ENCODE measurements at regions not wholly inside any gene's neighbourhood (a gene's known extent, or its start where the extent isn't known, plus 50 kb on each side); places are given as distances from the start of the nearest gene placed in this dataset.

DNA sequence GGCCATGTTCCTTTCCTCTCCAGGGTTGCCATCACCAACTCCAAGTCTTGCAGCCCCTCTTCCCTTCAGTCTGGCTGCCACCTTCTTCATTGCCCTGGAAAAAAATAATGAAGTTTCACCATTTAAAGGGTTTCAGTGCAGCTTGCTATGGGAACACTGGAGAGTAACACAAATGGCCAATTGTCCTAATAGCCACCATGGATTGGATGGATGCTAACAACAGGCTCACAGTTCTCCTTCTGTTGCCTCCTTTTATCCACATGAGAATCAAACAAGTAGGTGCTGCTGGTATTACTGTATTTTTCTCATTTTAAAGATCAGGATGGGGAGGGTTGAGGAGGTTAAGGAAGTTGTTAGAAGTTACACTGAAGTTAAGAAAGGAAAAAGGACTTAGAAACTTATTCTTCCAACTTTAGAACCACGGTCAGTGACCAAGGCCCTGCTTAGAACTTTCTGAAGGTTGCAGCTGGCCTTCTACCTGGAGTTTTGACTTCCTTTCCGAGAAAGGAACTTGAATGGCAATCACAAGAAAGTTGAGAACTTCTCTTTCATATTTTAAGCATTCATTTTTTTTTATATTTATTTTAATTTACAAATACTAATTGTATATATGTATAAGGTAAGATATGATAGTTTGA lies 198.0 kb upstream of the MAF start:
- TF ChIP-seq POLR2A (IDR thresholded peaks at IDR 0.05; ENCODE audit: low read depth, low read length), result no peak
- no peak for TF ChIP-seq EZH2 (IDR thresholded peaks at IDR 0.05; ENCODE audit: borderline replicate concordance, low read depth, low read length, severe bottlenecking)
- TF ChIP-seq, protein P1, sequence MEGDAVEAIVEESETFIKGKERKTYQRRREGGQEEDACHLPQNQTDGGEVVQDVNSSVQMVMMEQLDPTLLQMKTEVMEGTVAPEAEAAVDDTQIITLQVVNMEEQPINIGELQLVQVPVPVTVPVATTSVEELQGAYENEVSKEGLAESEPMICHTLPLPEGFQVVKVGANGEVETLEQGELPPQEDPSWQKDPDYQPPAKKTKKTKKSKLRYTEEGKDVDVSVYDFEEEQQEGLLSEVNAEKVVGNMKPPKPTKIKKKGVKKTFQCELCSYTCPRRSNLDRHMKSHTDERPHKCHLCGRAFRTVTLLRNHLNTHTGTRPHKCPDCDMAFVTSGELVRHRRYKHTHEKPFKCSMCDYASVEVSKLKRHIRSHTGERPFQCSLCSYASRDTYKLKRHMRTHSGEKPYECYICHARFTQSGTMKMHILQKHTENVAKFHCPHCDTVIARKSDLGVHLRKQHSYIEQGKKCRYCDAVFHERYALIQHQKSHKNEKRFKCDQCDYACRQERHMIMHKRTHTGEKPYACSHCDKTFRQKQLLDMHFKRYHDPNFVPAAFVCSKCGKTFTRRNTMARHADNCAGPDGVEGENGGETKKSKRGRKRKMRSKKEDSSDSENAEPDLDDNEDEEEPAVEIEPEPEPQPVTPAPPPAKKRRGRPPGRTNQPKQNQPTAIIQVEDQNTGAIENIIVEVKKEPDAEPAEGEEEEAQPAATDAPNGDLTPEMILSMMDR (IDR thresholded peaks at IDR 0.05; ENCODE audit: extremely low read depth in 1 of 2, insufficient read depth in 1 of 2, low read depth in 1 of 2, low read length in 2 of 2), result no peak
- no peak for TF ChIP-seq GATA2 (IDR thresholded peaks at IDR 0.05; ENCODE audit: insufficient read depth, insufficient read length, low read depth, low read length)
- TF ChIP-seq, protein P2, sequence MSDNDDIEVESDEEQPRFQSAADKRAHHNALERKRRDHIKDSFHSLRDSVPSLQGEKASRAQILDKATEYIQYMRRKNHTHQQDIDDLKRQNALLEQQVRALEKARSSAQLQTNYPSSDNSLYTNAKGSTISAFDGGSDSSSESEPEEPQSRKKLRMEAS (IDR thresholded peaks at IDR 0.05; ENCODE audit: insufficient read depth, insufficient read length), result no peak
- TF ChIP-seq MYC (IDR thresholded peaks at IDR 0.05; ENCODE audit: low read depth, low read length), result no peak
- TF ChIP-seq POLR2AphosphoS5 (IDR thresholded peaks at IDR 0.05; ENCODE audit: insufficient read depth, low read depth, low read length), result no peak
- no peak for TF ChIP-seq JUN (IDR thresholded peaks at IDR 0.05; ENCODE audit: borderline replicate concordance, insufficient read depth, insufficient read length, low read depth)
- no peak for TF ChIP-seq FOS (IDR thresholded peaks at IDR 0.05; ENCODE audit: borderline replicate concordance, insufficient read depth, low read length)
- intact Hi-C loops (cut with micrococcal nuclease), result no loop called here
- POLR2A ChIA-PET, result no interaction called here
- Histone ChIP-seq H3K27ac (ENCODE audit: insufficient read depth, low read depth, low read length) (no peak overlapping the region), H3K36me3 (ENCODE audit: control insufficient read depth in 2 of 2, extremely low read depth in 1 of 2, insufficient read depth in 2 of 2, low read length in 2 of 2) (no peaks in the 10 kb centered on the region), H4K20me1 (replicated peaks; ENCODE audit: control insufficient read depth, extremely low read depth, insufficient read depth, low read length) (no peaks in the 10 kb centered on the region), H3K4me1 (ENCODE audit: control insufficient read depth, extremely low read depth, insufficient read depth, low read length) (no peaks in the 10 kb centered on the region), H2AFZ (ENCODE audit: low read depth, low read length) (no peak overlapping the region), H3K4me3 (replicated peaks in 1 of 3; ENCODE audit: insufficient read depth in 1 of 3, low read depth in 1 of 3, low read length in 3 of 3) (no peak overlapping the region), H3K9me1 (replicated peaks; ENCODE audit: control insufficient read depth, extremely low read depth, insufficient read depth, low read length) (no peaks in the 10 kb centered on the region), H3K27me3 (ENCODE audit: control insufficient read depth in 2 of 2, insufficient read depth in 2 of 2, low read length in 2 of 2) (no peaks in the 10 kb centered on the region), H3K9me3 (replicated peaks; ENCODE audit: control insufficient read depth, insufficient read depth, low read length) (peaks cover 7% of the 10 kb centered on the region), H3K9ac (replicated peaks; ENCODE audit: extremely low read depth, insufficient read depth, low read length) (no peak overlapping the region), H3K4me2 (ENCODE audit: insufficient read depth, low read length) (no peak overlapping the region), H3K79me2 (ENCODE audit: control insufficient read depth, insufficient read depth, low read length) (no peaks in the 10 kb centered on the region)
- CTCF ChIA-PET, result no interaction called here
- FAIRE-seq (no peak), DNase-seq (ENCODE audit: low read depth, low spot score) (no peak)
- BruUV-seq (replicated peaks), result no TSS peak
- dilution Hi-C loops (cut with MboI; ENCODE audit: extremely low pct_ligation_motif_present, low sequenced_read_pairs), result no loop called here

All from endothelial cell of umbilical vein (primary cell).